Left lung (tissue), 4 donors: ENCODE measurements at regions not wholly inside any gene's neighbourhood (a gene's known extent, or its start where the extent isn't known, plus 50 kb on each side); places are given as distances from the start of the nearest gene placed in this dataset.

Experiments used
- ATAC-seq: fragments of 200-7000 bp; cut with Tn5 transposase; one replicate; pipeline ENCODE4 v1.9.1; 2020; ENCODE audit warnings: moderate library complexity
- DNase-seq, 4 donors: peaks; one replicate each; pipeline ENCODE4 v3.0.0-alpha.2; 2013 to 2020
- H3K27ac ChIP-seq, 2 donors: fragments of 200-600 bp; sonication (generic) in 1 of 2; one replicate each; pipeline versions ENCODE4 v1.5.0 to v1.8.0; 2020 to 2021
- H3K27me3 ChIP-seq, 2 donors: fragments of 200-600 bp; sonication (generic) in 1 of 2; one replicate each; pipeline versions ENCODE4 v1.5.0 to v1.8.0; 2020 to 2021
- H3K36me3 ChIP-seq, 2 donors: fragments of 200-600 bp; sonication (generic) in 1 of 2; one replicate each; pipeline versions ENCODE4 v1.5.0 to v1.8.0; 2020 to 2021
- H3K4me1 ChIP-seq, 2 donors: fragments of 200-600 bp; one replicate each; pipeline ENCODE4 v1.8.0; 2021
- H3K4me3 ChIP-seq, 2 donors: fragments of 200-600 bp; sonication (generic) in 1 of 2; one replicate each; pipeline versions ENCODE4 v1.5.0 to v1.8.0; 2020 to 2021; ENCODE audit warnings: mild to moderate bottlenecking in 1 of 2
- H3K9me3 ChIP-seq, 2 donors: fragments of 200-600 bp; sonication (generic) in 1 of 2; one replicate each; pipeline versions ENCODE4 v1.5.0 to v1.8.0; 2020 to 2021
- intact Hi-C, 2 donors: fragments of 100-400 bp; cut with DNase I; formaldehyde crosslinking; loops; one replicate each; pipeline versions ENCODE4 v1.11.2 to v1.14.2; 2022
- TF ChIP-seq, protein P1 (sequence below), 2 donors: fragments of 200-600 bp; sonication (generic) in 1 of 2; IDR thresholded peaks; one replicate each; pipeline versions ENCODE4 v1.5.0 to v1.8.0; 2021; ENCODE audit warnings: antibody characterized with exemption in 2 of 2
- donor health status: DM: no; HTN: yes; CAD: no.
- donor health status: DM: no; HTN: no; CAD: no.

DNA sequence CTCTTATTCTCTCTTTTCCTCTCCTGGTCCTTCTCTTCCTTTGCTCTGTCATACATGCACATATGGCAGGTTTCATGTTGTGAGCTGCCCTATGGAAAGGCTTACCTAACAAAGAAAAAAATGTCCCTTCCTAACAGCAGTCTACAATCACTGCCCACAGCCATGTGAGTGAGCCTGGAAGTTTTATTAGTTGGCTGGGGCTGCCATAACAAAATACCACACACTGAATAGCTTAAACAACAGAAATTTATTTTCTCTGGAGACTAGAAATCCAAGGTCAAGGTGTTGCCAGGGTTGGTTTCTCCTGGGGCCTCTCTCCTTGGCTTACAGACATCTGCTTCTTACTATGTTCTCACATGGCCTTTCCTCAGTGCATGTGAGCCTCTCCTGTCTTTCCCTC lies 142.1 kb downstream of the TRIB2 start:
- TF ChIP-seq, protein P1, sequence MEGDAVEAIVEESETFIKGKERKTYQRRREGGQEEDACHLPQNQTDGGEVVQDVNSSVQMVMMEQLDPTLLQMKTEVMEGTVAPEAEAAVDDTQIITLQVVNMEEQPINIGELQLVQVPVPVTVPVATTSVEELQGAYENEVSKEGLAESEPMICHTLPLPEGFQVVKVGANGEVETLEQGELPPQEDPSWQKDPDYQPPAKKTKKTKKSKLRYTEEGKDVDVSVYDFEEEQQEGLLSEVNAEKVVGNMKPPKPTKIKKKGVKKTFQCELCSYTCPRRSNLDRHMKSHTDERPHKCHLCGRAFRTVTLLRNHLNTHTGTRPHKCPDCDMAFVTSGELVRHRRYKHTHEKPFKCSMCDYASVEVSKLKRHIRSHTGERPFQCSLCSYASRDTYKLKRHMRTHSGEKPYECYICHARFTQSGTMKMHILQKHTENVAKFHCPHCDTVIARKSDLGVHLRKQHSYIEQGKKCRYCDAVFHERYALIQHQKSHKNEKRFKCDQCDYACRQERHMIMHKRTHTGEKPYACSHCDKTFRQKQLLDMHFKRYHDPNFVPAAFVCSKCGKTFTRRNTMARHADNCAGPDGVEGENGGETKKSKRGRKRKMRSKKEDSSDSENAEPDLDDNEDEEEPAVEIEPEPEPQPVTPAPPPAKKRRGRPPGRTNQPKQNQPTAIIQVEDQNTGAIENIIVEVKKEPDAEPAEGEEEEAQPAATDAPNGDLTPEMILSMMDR (IDR thresholded peaks at IDR 0.05): no peak
- Histone ChIP-seq H3K4me1 (peaks cover 0 to 19% of the 10 kb centered on the region in 2 donors), H3K36me3 (no peaks in the 10 kb centered on the region), H3K27ac (no peak overlapping the region), H3K4me3 (no peak overlapping the region), H3K9me3 (peaks cover 0 to 7% of the 10 kb centered on the region in 2 donors), H3K27me3 (no peaks in the 10 kb centered on the region)
- ATAC-seq (no peak), DNase-seq (no peak)
- intact Hi-C loops: no loop called here

DNA sequence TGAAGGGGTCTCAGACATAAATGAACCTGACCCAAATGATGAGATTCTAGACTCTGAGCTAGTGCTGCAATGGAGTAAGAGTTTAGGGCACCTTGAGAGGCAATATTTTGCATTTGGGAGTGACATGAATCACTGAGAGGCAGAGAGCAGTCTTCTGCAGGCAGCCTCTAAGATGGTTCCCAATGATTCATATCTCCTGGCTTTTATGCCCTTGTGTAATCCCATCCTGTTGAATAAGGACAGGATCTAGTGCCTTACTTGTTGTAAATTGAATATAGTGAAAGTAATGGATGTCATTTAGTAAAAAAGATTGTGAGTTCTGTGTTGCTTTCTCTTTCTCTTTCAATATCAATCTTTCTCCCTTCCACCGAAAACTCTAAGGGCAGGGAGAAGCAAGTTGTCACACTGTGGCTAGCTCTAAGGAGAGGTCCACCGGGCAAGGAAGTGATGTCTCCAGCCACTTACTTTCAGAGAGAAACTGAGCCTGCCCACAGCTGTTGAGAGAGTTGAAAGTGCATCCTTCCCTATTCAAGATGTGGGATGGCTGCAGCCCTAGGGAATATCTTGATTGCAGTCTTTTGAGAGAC lies 144.7 kb downstream of the TRIB2 start:
- Histone ChIP-seq H3K4me3 (no peak overlapping the region), H3K27ac (peak overlapping the region in 1 of 2 donors; percentile 20), H3K9me3 (peaks cover 0 to 17% of the 10 kb centered on the region in 2 donors), H3K4me1 (peaks cover 0 to 19% of the 10 kb centered on the region in 2 donors), H3K36me3 (no peaks in the 10 kb centered on the region), H3K27me3 (no peaks in the 10 kb centered on the region)
- DNase-seq (no peak), ATAC-seq (no peak)
- intact Hi-C loops: no loop called here
- TF ChIP-seq, protein P1 (IDR thresholded peaks at IDR 0.05): no peak

DNA sequence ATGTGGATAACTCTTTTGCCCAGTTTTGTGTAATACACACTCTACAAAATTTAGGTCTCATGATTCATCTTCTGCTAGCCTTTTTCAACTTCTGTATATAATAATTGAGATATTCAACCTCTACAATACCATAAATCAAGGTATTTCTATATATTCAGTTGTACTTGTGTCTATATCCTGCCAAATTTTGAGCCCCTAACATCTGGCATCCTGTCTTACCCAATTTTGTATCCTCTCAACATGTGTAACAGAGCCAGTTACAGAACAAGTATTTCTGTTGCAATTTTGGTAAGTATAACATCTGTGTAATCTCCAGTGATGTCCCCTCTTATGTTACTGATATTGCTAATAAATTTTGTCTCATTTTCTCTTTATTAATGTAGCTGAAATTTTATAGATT lies 145.8 kb downstream of the TRIB2 start:
- intact Hi-C loops: no loop called here
- DNase-seq (no peak), ATAC-seq (no peak)
- peaks cover 0 to 17% of the 10 kb centered on the region in 2 donors for H3K9me3 ChIP-seq
- no peak overlapping the region for H3K27ac ChIP-seq
- no peak overlapping the region for H3K4me3 ChIP-seq
- peaks cover 0 to 10% of the 10 kb centered on the region in 2 donors for H3K4me1 ChIP-seq
- no peaks in the 10 kb centered on the region for H3K36me3 ChIP-seq
- TF ChIP-seq, protein P1 (IDR thresholded peaks at IDR 0.05): no peak
- H3K27me3 ChIP-seq: no peaks in the 10 kb centered on the region

DNA sequence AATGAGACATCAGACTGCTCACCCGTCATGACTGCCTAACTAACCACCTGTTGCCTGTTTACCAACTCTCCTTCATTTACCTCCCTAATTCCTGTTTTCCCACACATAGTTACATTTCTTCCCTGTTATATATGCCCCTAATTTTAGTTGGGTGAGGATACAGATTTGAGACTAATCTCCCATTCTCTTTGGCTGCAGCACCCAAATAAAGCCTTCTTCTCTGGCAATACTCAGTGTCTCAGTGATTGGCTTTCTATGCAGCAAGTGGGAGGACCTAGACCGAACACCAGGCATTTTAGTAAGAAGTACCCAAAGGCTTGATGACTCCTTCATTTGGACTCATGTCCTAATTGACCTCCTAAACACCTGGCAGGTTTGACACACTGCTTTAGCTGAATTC lies 147.2 kb downstream of the TRIB2 start:
- ATAC-seq: no peak
- Histone ChIP-seq H3K4me1 (peaks cover 0 to 5% of the 10 kb centered on the region in 2 donors), H3K27ac (no peak overlapping the region), H3K9me3 (peaks cover 0 to 17% of the 10 kb centered on the region in 2 donors), H3K27me3 (no peaks in the 10 kb centered on the region), H3K4me3 (no peak overlapping the region), H3K36me3 (no peaks in the 10 kb centered on the region)
- TF ChIP-seq, protein P1 (IDR thresholded peaks at IDR 0.05): no peak
- intact Hi-C loops: no loop called here
- DNase-seq: no peak

DNA sequence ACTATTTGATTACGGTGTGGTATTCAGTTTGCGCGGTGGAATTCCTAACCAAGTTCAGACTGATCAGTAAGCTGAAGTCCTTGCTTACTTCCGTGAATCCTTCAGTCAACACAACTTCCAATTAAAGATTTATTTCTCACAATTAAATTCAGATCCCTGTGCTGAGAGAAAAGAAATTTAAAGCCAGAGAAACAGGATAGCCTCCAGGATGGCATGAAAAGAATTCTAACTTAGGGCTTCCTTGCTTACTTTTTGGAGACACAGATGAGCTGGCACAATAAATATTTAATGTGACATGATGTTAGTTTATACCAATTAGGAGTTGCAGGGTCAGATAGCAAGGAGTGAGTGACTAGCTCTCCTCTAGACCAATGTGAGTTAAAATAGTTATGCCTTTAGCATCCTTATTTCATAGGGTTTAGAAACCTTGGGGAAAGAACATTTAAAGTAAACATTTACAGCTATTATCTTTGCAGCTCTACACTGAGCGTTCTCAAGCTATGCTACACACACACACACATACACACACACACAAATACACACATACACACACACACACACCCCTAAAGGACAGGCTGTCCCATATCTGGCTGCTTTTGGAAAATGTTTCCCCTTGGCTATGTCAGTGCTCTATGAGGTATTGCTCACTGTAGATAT lies 151.0 kb downstream of the TRIB2 start:
- Histone ChIP-seq H3K36me3 (no peaks in the 10 kb centered on the region), H3K4me3 (no peak overlapping the region), H3K9me3 (peaks cover 0 to 17% of the 10 kb centered on the region in 2 donors), H3K27ac (no peak overlapping the region), H3K4me1 (no peaks in the 10 kb centered on the region), H3K27me3 (no peaks in the 10 kb centered on the region)
- DNase-seq: no peak
- ATAC-seq: no peak
- intact Hi-C loops: no loop called here
- TF ChIP-seq, protein P1 (IDR thresholded peaks at IDR 0.05): no peak
